Type B pancreatic cell (in vitro differentiated cells): ENCODE measurements at regions not wholly inside any gene's neighbourhood (a gene's known extent, or its start where the extent isn't known, plus 50 kb on each side); places are given as distances from the start of the nearest gene placed in this dataset.

Source experiments
- DNase-seq: peaks from one replicate; pipeline ENCODE4 v3.0.0; 2021; ENCODE audit warnings: mixed read lengths; ENCODE audit not compliant: unreplicated experiment; ENCODE audit errors: extremely low spot score
- H3K27ac Mint-ChIP-seq: 2 replicates; pipeline ENCODE4 v1.8.0; 2021; ENCODE audit warnings: mild to moderate bottlenecking, mixed read lengths
- H3K27me3 Mint-ChIP-seq: 2 replicates; pipeline ENCODE4 v1.8.0; 2021; ENCODE audit warnings: mixed read lengths
- H3K36me3 Mint-ChIP-seq: 2 replicates; pipeline ENCODE4 v1.8.0; 2021; ENCODE audit warnings: mixed read lengths
- H3K4me1 Mint-ChIP-seq: one replicate; pipeline ENCODE4 v1.8.0; 2021; ENCODE audit warnings: mixed read lengths; ENCODE audit not compliant: unreplicated experiment
- H3K4me3 Mint-ChIP-seq: 2 replicates; pipeline ENCODE4 v1.8.0; 2021; ENCODE audit warnings: mild to moderate bottlenecking, mixed read lengths
- H3K9me3 Mint-ChIP-seq: 2 replicates; pipeline ENCODE4 v1.8.0; 2021; ENCODE audit warnings: mixed read lengths
- CTCF ChIP-seq: fragments of 200-600 bp; sonication (generic); conservative IDR thresholded peaks from 2 replicates; pipeline ENCODE4 v1.5.0; 2021; ENCODE audit warnings: antibody characterized with exemption, mild to moderate bottlenecking

- H3K9me3 Mint-ChIP-seq = no peaks in the 10 kb centered on the region
- H3K4me1 Mint-ChIP-seq = peaks cover 7% of the 10 kb centered on the region
- no peaks in the 10 kb centered on the region for H3K27me3 Mint-ChIP-seq
- no peak for DNase-seq
- H3K4me3 Mint-ChIP-seq = no peak overlapping the region
- H3K36me3 Mint-ChIP-seq = no peaks in the 10 kb centered on the region
- TF ChIP-seq CTCF = no peak
- no peak overlapping the region for H3K27ac Mint-ChIP-seq
Observed at GRCh38 chr12:46531059-46531785, 158.6 kb upstream of the SLC38A2 start.

- Mint-ChIP-seq H3K27ac (no peak overlapping the region), H3K27me3 (no peaks in the 10 kb centered on the region), H3K4me1 (peaks cover 7% of the 10 kb centered on the region), H3K36me3 (no peaks in the 10 kb centered on the region), H3K9me3 (no peaks in the 10 kb centered on the region), H3K4me3 (no peak overlapping the region)
- DNase-seq = no peak
- TF ChIP-seq CTCF = no peak
Observed at GRCh38 chr12:46530373-46531056, 157.9 kb upstream of the SLC38A2 start.

- H3K4me1 Mint-ChIP-seq = peaks cover 30% of the 10 kb centered on the region
- TF ChIP-seq CTCF = no peak
- H3K36me3 Mint-ChIP-seq = no peaks in the 10 kb centered on the region
- no peak for DNase-seq
- no peaks in the 10 kb centered on the region for H3K9me3 Mint-ChIP-seq
- no peaks in the 10 kb centered on the region for H3K27me3 Mint-ChIP-seq
- H3K4me3 Mint-ChIP-seq = no peak overlapping the region
- no peak overlapping the region for H3K27ac Mint-ChIP-seq
Observed at GRCh38 chr12:46526233-46526632, 153.7 kb upstream of the SLC38A2 start.

GRCh38 chr12:46524778-46525177 is 152.2 kb upstream of the SLC38A2 start:
- no peaks in the 10 kb centered on the region for H3K27me3 Mint-ChIP-seq
- H3K9me3 Mint-ChIP-seq = no peaks in the 10 kb centered on the region
- no peaks in the 10 kb centered on the region for H3K36me3 Mint-ChIP-seq
- no peak for DNase-seq
- H3K4me3 Mint-ChIP-seq = no peak overlapping the region
- H3K27ac Mint-ChIP-seq = no peak overlapping the region
- TF ChIP-seq CTCF = no peak
- H3K4me1 Mint-ChIP-seq = peaks cover 30% of the 10 kb centered on the region

- H3K27me3 Mint-ChIP-seq = no peaks in the 10 kb centered on the region
- DNase-seq = no peak
- TF ChIP-seq CTCF = no peak
- no peak overlapping the region for H3K27ac Mint-ChIP-seq
- H3K4me1 Mint-ChIP-seq = peaks cover 36% of the 10 kb centered on the region
- H3K36me3 Mint-ChIP-seq = no peaks in the 10 kb centered on the region
- no peaks in the 10 kb centered on the region for H3K9me3 Mint-ChIP-seq
- no peak overlapping the region for H3K4me3 Mint-ChIP-seq
Observed at GRCh38 chr12:46523863-46524770, 151.5 kb upstream of the SLC38A2 start.
